Stimulated activated CD4-positive, alpha-beta T cell treated with anti-CD3 and anti-CD28 coated beads, TNF-alpha, amount 100 ng/mL, for 48 hours (primary cell): ENCODE measurements at regions not wholly inside any gene's neighbourhood (a gene's known extent, or its start where the extent isn't known, plus 50 kb on each side); places are given as distances from the start of the nearest gene placed in this dataset.

Experiments
- DNase-seq, 3 donors: peaks; one replicate each; pipeline ENCODE4 v3.0.0-alpha.2; 2020; ENCODE audit warnings: low read depth in 3 of 3

GRCh38 chr6:105966481-105966880 lies 119.7 kb upstream of the PRDM1 start:
- DNase-seq: no peak

- no peak for DNase-seq
Measured at GRCh38 chr6:105964979-105965760, 121.0 kb upstream of the PRDM1 start.

GRCh38 chr6:105954148-105954547 lies 132.0 kb upstream of the PRDM1 start:
- no peak for DNase-seq

- no peak for DNase-seq
Measured at GRCh38 chr6:105952772-105953690, 133.1 kb upstream of the PRDM1 start.

GRCh38 chr6:105952326-105952725 lies 133.8 kb upstream of the PRDM1 start:
- no peak for DNase-seq

- no peak for DNase-seq
Measured at GRCh38 chr6:105951322-105951721, 134.8 kb upstream of the PRDM1 start.

- DNase-seq: no peak
Measured at GRCh38 chr6:105949869-105950268, 136.3 kb upstream of the PRDM1 start.

- no peak for DNase-seq
Measured at GRCh38 chr6:105943514-105943913, 142.6 kb upstream of the PRDM1 start.

- DNase-seq: no peak
Measured at GRCh38 chr6:105941621-105942412, 144.3 kb upstream of the PRDM1 start.

GRCh38 chr6:105940990-105941389 lies 145.1 kb upstream of the PRDM1 start:
- DNase-seq: no peak

GRCh38 chr6:105936972-105937371 lies 149.2 kb upstream of the PRDM1 start:
- no peak for DNase-seq

GRCh38 chr6:105935416-105935815 lies 150.7 kb upstream of the PRDM1 start:
- no peak for DNase-seq

GRCh38 chr6:105934708-105935107 lies 151.4 kb upstream of the PRDM1 start:
- DNase-seq: no peak

GRCh38 chr6:105932440-105932839 lies 153.7 kb upstream of the PRDM1 start:
- no peak for DNase-seq

- DNase-seq: no peak
Measured at GRCh38 chr6:105929626-105930025, 156.5 kb upstream of the PRDM1 start.

GRCh38 chr6:105926318-105926717 lies 159.8 kb upstream of the PRDM1 start:
- DNase-seq: no peak

GRCh38 chr6:105925706-105926105 lies 160.4 kb upstream of the PRDM1 start:
- no peak for DNase-seq

GRCh38 chr6:105921781-105922180 lies 164.4 kb upstream of the PRDM1 start:
- no peak for DNase-seq

- no peak for DNase-seq
Measured at GRCh38 chr6:105920071-105920470, 166.1 kb upstream of the PRDM1 start.

GRCh38 chr6:105917038-105917695 lies 169.0 kb upstream of the PRDM1 start:
- no peak for DNase-seq

GRCh38 chr6:105911106-105911629 lies 175.0 kb upstream of the PRDM1 start:
- no peak for DNase-seq
